IMR-90 (cell line): ENCODE measurements at regions not wholly inside any gene's neighbourhood (a gene's known extent, or its start where the extent isn't known, plus 50 kb on each side); places are given as distances from the start of the nearest gene placed in this dataset.
A peak's percentile ranks its signal among the peaks of the same experiment; 100 is the strongest.

Experiments
- ATAC-seq: fragments of 200-7000 bp; cut with Tn5 transposase; 2 replicates; pipeline ENCODE4 v1.9.1; 2020; ENCODE audit warnings: low read depth, mild to moderate bottlenecking, moderate library complexity
- BruUV-seq: library from RNA; stranded (reverse); fragments of 400-500 nt; replicated peaks from 2 replicates; lab custom pipeline; 2021; lab: Mats Ljungman, UMichigan
- CTCF ChIA-PET: fragments of 300-600 bp; formaldehyde crosslinking; extraction: SDS; loops from one replicate; lab custom pipeline; 2021; ENCODE audit warnings: antibody characterized with exemption; lab: Yijun Ruan, JAX
- POLR2A ChIA-PET: fragments of 300-600 bp; sonication (Branson Sonifier 250); formaldehyde crosslinking; loops from one replicate; lab custom pipeline; 2022; ENCODE audit warnings: antibody characterized with exemption; ENCODE audit not compliant: unreplicated experiment; lab: Charles Lee
- DNase-seq: peaks from one replicate; pipeline ENCODE4 v3.0.0; 2013
- H2AFZ ChIP-seq: replicated peaks from 2 replicates; pipeline ENCODE3; 2013; ENCODE audit warnings: low read length, mild to moderate bottlenecking; ENCODE audit not compliant: poor library complexity
- H2AK5ac ChIP-seq: 2 replicates; pipeline ENCODE4 v1.6.1; 2013; ENCODE audit warnings: low read depth, low read length, inconsistent platforms
- H2AK9ac ChIP-seq: replicated peaks from 2 replicates; pipeline ENCODE3; 2013; ENCODE audit warnings: mild to moderate bottlenecking, low read depth, low read length, moderate library complexity; ENCODE audit not compliant: poor library complexity
- H2BK120ac ChIP-seq: 2 replicates; pipeline ENCODE4 v1.6.1; 2013; ENCODE audit warnings: low read depth, low read length, inconsistent platforms
- H2BK15ac ChIP-seq: 3 replicates; pipeline ENCODE4 v1.6.1; 2013; ENCODE audit warnings: low read depth, low read length, inconsistent platforms
- H2BK20ac ChIP-seq: 2 replicates; pipeline ENCODE4 v1.6.1; 2013; ENCODE audit warnings: low read depth, mild to moderate bottlenecking, inconsistent platforms, low read length, moderate library complexity
- H2BK5ac ChIP-seq: 2 replicates; pipeline ENCODE4 v1.6.1; 2013; ENCODE audit warnings: mild to moderate bottlenecking, low read depth, low read length, inconsistent platforms; ENCODE audit not compliant: poor library complexity, severe bottlenecking
- H3K14ac ChIP-seq: replicated peaks from 2 replicates; pipeline ENCODE4 v1.6.1; 2013; ENCODE audit warnings: low read depth, low read length, inconsistent platforms
- H3K18ac ChIP-seq: 2 replicates; pipeline ENCODE4 v1.6.1; 2013; ENCODE audit warnings: low read depth, low read length, control low read depth
- H3K23ac ChIP-seq: 2 replicates; pipeline ENCODE4 v1.6.1; 2013; ENCODE audit warnings: low read depth, low read length, inconsistent platforms
- H3K27ac ChIP-seq: 2 replicates; pipeline ENCODE4 v1.5.1; 2013; ENCODE audit warnings: mild to moderate bottlenecking, control low read depth, low read length; ENCODE audit not compliant: insufficient read depth
- H3K27me3 ChIP-seq: 2 replicates; pipeline ENCODE4 v1.6.1; 2013; ENCODE audit warnings: low read length; ENCODE audit not compliant: control insufficient read depth, insufficient read depth
- H3K36me3 ChIP-seq: 2 replicates; pipeline ENCODE4 v1.6.1; 2013; ENCODE audit warnings: low read length, mixed read lengths; ENCODE audit not compliant: control insufficient read depth, insufficient read depth
- H3K4ac ChIP-seq: 2 replicates; pipeline ENCODE4 v1.6.1; 2013; ENCODE audit warnings: low read depth, low read length, inconsistent platforms
- H3K4me1 ChIP-seq: 2 replicates; pipeline ENCODE4 v1.6.1; 2013; ENCODE audit warnings: low read length, mixed read lengths; ENCODE audit not compliant: control insufficient read depth, insufficient read depth
- H3K4me2 ChIP-seq: 2 replicates; pipeline ENCODE4 v1.6.1; 2013; ENCODE audit warnings: low read depth, mild to moderate bottlenecking, control low read depth, low read length, moderate library complexity
- H3K4me3 ChIP-seq: 2 replicates; pipeline ENCODE4 v1.5.1; 2013; ENCODE audit warnings: low read depth, mild to moderate bottlenecking, control low read depth, low read length, moderate library complexity; ENCODE audit not compliant: insufficient read depth
- H3K56ac ChIP-seq: 2 replicates; pipeline ENCODE4 v1.6.1; 2013; ENCODE audit warnings: low read length, inconsistent platforms; ENCODE audit not compliant: insufficient read depth; ENCODE audit errors: extremely low read depth
- H3K79me1 ChIP-seq, 2 experiments: 2 replicates each; pipeline ENCODE4 v1.6.1; 2013; ENCODE audit warnings: low read length in 2 of 2, inconsistent platforms in 1 of 2, low read depth in 1 of 2
- H3K9ac ChIP-seq: 2 replicates; pipeline ENCODE4 v1.6.1; 2013; ENCODE audit warnings: low read depth, low read length, control low read depth
- H3K9me1 ChIP-seq: 2 replicates; pipeline ENCODE4 v1.6.1; 2013; ENCODE audit warnings: low read length, inconsistent platforms; ENCODE audit not compliant: insufficient read depth
- H3K9me3 ChIP-seq: 2 replicates; pipeline ENCODE4 v1.6.1; 2013; ENCODE audit warnings: low read length; ENCODE audit not compliant: control insufficient read depth, insufficient read depth
- H4K20me1 ChIP-seq: 2 replicates; pipeline ENCODE4 v1.6.1; 2013; ENCODE audit warnings: low read length, inconsistent platforms; ENCODE audit not compliant: insufficient read depth
- H4K5ac ChIP-seq: 2 replicates; pipeline ENCODE4 v1.6.1; 2013; ENCODE audit warnings: mild to moderate bottlenecking, low read depth, low read length, control low read depth
- H4K8ac ChIP-seq, 2 experiments: 2 replicates each; pipeline ENCODE4 v1.6.1; 2013; ENCODE audit warnings: low read depth in 2 of 2, low read length in 2 of 2, control low read depth in 1 of 2, inconsistent platforms in 1 of 2
- H4K91ac ChIP-seq: 2 replicates; pipeline ENCODE4 v1.6.1; 2013; ENCODE audit warnings: low read depth, low read length, inconsistent platforms; ENCODE audit not compliant: insufficient read depth
- BHLHE40 ChIP-seq: fragments of 150-350 bp; IDR thresholded peaks from 2 replicates; pipeline ENCODE4 v1.6.1; 2016; ENCODE audit warnings: mild to moderate bottlenecking, low read depth, low read length
- CEBPB ChIP-seq: IDR thresholded peaks from 2 replicates; pipeline ENCODE4 v1.6.1; 2012; ENCODE audit warnings: low read depth, low read length, improper control_type of control experiment
- POLR2A ChIP-seq: IDR thresholded peaks from 2 replicates; pipeline ENCODE4 v1.6.1; 2012; ENCODE audit warnings: mild to moderate bottlenecking, low read depth, low read length
- WGBS, 2 experiments: methylation state at CpG; one replicate each; pipeline versions ENCODE4 v1.1.5 to v1.1.7; 2013; ENCODE audit warnings: missing lambda C conversion rate in 2 of 2; ENCODE audit not compliant: insufficient read length in 1 of 2; ENCODE audit errors: extremely low coverage in 2 of 2; 5-methylcytosine and 5-hydroxymethylcytosine counted together
- dilution Hi-C: fragments of 300-500 bp; cut with HindIII; formaldehyde crosslinking; loops from one replicate; pipeline ENCODE4 v1.14.3; 2018; ENCODE audit warnings: low sequenced_read_pairs; ENCODE audit not compliant: unreplicated experiment
- in situ Hi-C: fragments of 300-500 bp; cut with MboI; formaldehyde crosslinking; loops from 3 replicates; pipeline ENCODE4 v1.14.3; 2019; ENCODE audit warnings: low sequenced_read_pairs, inconsistent platforms, mixed read lengths
- intact Hi-C: fragments of 100-400 bp; cut with micrococcal nuclease; formaldehyde crosslinking; loops from 2 replicates; pipeline ENCODE4 v1.10.0; 2022

DNA sequence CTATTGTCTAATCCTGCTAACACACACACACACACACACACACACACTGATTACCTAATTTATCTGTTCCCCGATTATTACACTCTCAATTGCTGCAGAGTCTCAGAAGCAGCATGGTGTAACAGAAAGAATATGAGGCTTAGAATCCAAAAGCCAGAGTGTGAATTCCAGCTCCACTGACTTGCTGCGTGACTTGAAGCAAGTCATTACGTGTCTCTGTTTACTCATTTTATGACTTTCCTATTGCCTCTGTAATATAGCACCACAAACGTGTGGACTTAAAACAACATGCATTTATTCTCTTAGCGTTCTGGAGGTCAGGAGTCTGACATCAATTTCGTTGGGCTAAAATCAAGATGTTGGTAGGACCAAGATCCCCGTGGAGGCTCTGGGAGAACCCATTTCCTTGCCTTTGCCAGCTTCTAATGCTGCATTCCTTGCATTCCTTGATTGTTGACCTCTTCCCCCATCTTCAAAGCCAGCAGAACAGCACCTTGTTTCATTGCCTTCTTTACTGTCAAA is 55.9 kb upstream of the ATP5PO start:
- no peak for ATAC-seq
- WGBS, 2 experiments = no CpG with 5 or more reads among the region's 7 CpGs
- Histone ChIP-seq H2AK5ac (peak overlapping the region; percentile 29; the same call in 1 of the 2 replicates), H3K4me1 (peaks cover 26% of the 10 kb centered on the region), H3K23ac (peak overlapping the region; percentile 48), H3K27me3 (no peaks in the 10 kb centered on the region), H4K91ac (0 out of 2 replicates have a peak overlapping the region, but pooled peaks have one; percentile 1), H4K8ac (peak overlapping the region in 1 of 2 experiments; percentile 38; a peak in 1 of 4 replicates), H3K27ac (no peak overlapping the region), H2BK15ac (peak overlapping the region; percentile 15; the same call in 2 of the 3 replicates), H3K9me1 (peaks cover 26% of the 10 kb centered on the region), H2AK9ac (no peak overlapping the region), H3K36me3 (no peaks in the 10 kb centered on the region), H2AFZ (peak overlapping the region; percentile 68), H3K9me3 (no peaks in the 10 kb centered on the region), H2BK120ac (peak overlapping the region; percentile 73), H3K9ac (no peak overlapping the region), H3K4me2 (peak overlapping the region; percentile 38; the same call in 1 of the 2 replicates), H3K4ac (peak overlapping the region; percentile 67; the same call in 1 of the 2 replicates), H4K5ac (peak overlapping the region; percentile 3; the same call in 1 of the 2 replicates), H4K20me1 (no peaks in the 10 kb centered on the region), H2BK5ac (peak overlapping the region; percentile 28), H3K4me3 (no peak overlapping the region), H2BK20ac (peak overlapping the region; percentile 87), H3K79me1 (no peaks in the 10 kb centered on the region; a peak in 1 of 4 replicates), H3K14ac (peak overlapping the region; percentile 62), H3K18ac (peak overlapping the region; percentile 20; the same call in 1 of the 2 replicates), H3K56ac (no peak overlapping the region)
- ChIA-PET POLR2A (no interaction called here), CTCF (interaction anchor here (0.6 kb wide), 1 partner anchor 121 kb away, joined by 7 read pairs; no protein-coding TSS in a partner anchor)
- BruUV-seq = no TSS peak
- peak; percentile 22 for DNase-seq
- dilution Hi-C loops = no loop called here
- in situ Hi-C loops = no loop called here
- TF ChIP-seq BHLHE40 = peak; percentile 63
- TF ChIP-seq CEBPB = no peak
- no peak for TF ChIP-seq POLR2A
- intact Hi-C loops = no loop called here
